Sigmoid colon (tissue), 4 donors: ENCODE measurements at regions not wholly inside any gene's neighbourhood (a gene's known extent, or its start where the extent isn't known, plus 50 kb on each side); places are given as distances from the start of the nearest gene placed in this dataset.

Experiments used
- CTCF ChIP-seq, 4 experiments: fragments of 450-650 bp in 3 of 4; fragments of 200-600 bp in 1 of 4; IDR thresholded peaks; one replicate each; pipeline ENCODE4 v1.5.1; 2016 to 2019; ENCODE audit warnings: antibody characterized with exemption in 4 of 4, mild to moderate bottlenecking in 3 of 4, moderate library complexity in 2 of 4
- EP300 ChIP-seq, 4 donors: sonication (generic); formaldehyde crosslinking; IDR thresholded peaks; one replicate each; pipeline ENCODE4 v1.6.1; 2017; ENCODE audit warnings: antibody characterized with exemption in 4 of 4
- POLR2A ChIP-seq, 2 donors: fragments of 450-650 bp; IDR thresholded peaks; one replicate each; pipeline ENCODE4 v1.6.1; 2016; ENCODE audit warnings: antibody characterized with exemption in 2 of 2, mild to moderate bottlenecking in 2 of 2, moderate library complexity in 2 of 2
- POLR2AphosphoS5 ChIP-seq, 4 donors: sonication (generic); formaldehyde crosslinking; IDR thresholded peaks; one replicate each; pipeline ENCODE4 v1.6.1; 2017; ENCODE audit warnings: antibody characterized with exemption in 4 of 4

DNA sequence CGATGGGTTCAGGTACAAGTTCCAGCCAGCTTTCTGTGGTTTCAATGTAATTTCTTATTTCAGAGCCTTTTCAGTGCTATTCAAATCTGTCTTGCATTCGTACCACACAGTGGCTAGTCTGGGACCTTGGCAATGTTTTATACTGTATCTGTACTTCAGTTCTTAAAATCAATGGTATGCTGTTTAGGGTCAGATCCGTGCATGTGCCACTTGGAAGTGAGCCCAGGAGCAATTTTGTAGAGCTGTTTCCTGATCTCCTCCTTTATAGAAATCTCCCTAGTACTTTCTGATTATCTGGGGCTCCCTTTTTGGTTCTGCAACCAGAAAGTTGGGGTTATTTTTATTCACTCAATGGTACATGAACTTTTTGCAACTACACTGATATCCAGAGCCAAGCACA, 59.5 kb upstream of the NDUFB4 start:
- TF ChIP-seq CTCF (IDR thresholded peaks at IDR 0.05) (no peak), POLR2AphosphoS5 (IDR thresholded peaks at IDR 0.05) (no peak), EP300 (IDR thresholded peaks at IDR 0.05) (no peak), POLR2A (IDR thresholded peaks at IDR 0.05) (no peak)
